ENCODE measurements at regions not wholly inside any gene's neighbourhood (a gene's known extent, or its start where the extent isn't known, plus 50 kb on each side); places are given as distances from the start of the nearest gene placed in this dataset.

DNA sequence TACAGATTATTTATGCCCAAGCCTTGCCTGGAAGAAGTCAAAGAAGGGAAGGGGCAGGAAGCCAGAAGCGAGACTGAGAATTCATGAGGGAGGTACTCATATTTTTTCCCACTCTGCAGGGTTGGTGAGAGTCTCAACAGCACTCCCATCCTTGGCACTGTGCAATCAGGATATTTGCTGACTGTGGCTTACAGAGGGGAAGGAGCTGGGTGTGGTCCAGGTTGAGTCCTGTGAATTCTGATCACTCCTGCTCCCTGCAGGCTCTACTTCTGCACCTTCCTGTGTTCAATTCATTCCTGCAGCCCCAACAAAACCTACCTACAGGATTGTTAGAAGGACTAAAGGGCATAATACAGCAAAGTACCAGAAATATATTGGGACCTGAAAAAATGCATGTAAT, 530.5 kb downstream of the INSC start:
- TF ChIP-seq GATA3 (IDR thresholded peaks at IDR 0.05; ENCODE audit: low read depth, low read length) (no peak), GATA2 (IDR thresholded peaks at IDR 0.05; ENCODE audit: low read depth, low read length) (no peak)

Measured in SH-SY5Y (cell line).